Limb (tissue), 2 donors: ENCODE measurements at regions not wholly inside any gene's neighbourhood (a gene's known extent, or its start where the extent isn't known, plus 50 kb on each side); places are given as distances from the start of the nearest gene placed in this dataset.
"Not testable (repeated sequence)": the region's sequence is repeated elsewhere in the genome, so short reads cannot be mapped to it uniquely, and the experiment has no call there.

ENCODE experiments used
- DNase-seq, 2 donors: peaks; one replicate each; pipeline ENCODE4 v3.0.0-alpha.2; 2016; ENCODE audit errors: extremely low spot score in 2 of 2

- no peak for DNase-seq
These were observed 451.6 kb downstream of the TRHDE start for GRCh38 chr12:72723732-72724131.

- no peak for DNase-seq
These were observed 457.4 kb downstream of the TRHDE start for GRCh38 chr12:72729451-72730010.

GRCh38 chr12:72734581-72734980, 462.4 kb downstream of the TRHDE start:
- DNase-seq = no peak

DNA sequence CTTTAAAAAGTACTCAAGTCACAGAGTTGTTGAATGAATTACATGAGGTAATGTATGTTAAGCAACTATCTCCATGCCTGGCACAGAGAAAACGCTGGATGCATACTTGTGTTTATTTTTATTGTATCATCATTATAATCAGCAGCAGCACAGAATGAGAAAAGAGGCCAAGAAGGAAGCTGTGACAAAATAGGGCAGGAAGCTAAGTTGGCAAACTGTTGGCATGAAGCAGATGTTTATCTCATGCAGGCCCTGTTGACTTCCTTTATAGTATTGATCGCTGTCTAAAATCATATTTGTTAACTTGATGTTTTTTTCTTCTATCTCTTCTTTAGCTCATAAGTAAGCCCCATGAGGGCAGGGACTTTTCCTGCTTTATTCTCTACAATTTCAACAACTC, 466.6 kb downstream of the TRHDE start:
- DNase-seq = no peak

- no peak for DNase-seq
These were observed 467.9 kb downstream of the TRHDE start for GRCh38 chr12:72740064-72740463.

GRCh38 chr12:72742568-72742967, 470.4 kb downstream of the TRHDE start:
- no peak for DNase-seq

- DNase-seq = no peak
These were observed 473.9 kb downstream of the TRHDE start for GRCh38 chr12:72746048-72746447.

GRCh38 chr12:72747111-72747849, 475.1 kb downstream of the TRHDE start:
- no peak for DNase-seq

- no peak for DNase-seq
These were observed 476.8 kb downstream of the TRHDE start for GRCh38 chr12:72748971-72749370.

- DNase-seq = peak in 1 of 2 donors; percentile 63
These were observed 481.4 kb downstream of the TRHDE start for GRCh38 chr12:72753571-72753970.

DNA sequence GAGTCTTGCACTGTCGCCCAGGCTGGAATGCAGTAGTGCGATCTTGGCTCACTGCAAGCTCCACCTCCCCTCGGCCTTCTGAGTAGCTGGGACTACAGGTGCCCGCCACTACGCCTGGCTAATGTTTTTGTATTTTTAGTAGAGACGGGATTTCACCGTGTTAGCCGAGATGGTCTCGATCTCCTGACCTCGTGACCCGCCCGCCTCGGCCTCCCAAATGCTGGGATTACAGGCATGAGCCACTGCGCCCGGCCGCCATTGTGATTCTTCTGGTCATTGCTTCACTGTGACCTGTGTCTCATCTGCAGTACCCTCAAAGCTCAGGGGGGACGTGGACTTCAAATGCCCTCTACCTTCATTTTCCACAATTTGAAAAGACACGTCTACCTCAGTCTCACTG, 481.9 kb downstream of the TRHDE start:
- DNase-seq = not testable (repeated sequence)

DNA sequence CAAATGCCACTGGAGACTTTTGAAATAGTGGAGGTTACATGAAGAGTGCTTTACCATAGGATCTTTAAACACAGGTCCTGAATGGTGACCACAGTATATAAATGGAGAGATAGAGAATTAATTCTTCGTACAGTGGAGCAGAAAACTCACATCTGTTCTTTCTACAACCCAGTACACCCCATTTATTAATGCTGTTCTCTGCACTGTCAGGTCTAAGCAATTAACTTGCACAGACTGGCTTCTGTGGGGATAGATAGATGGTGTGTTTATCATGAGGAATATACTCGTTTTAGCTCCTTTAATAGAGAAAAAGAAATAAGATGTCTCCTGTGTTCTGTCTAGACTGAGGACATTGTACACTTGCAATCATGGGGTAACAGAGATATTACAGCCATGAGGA, 494.3 kb downstream of the TRHDE start:
- DNase-seq = no peak

- DNase-seq = no peak
These were observed 501.9 kb downstream of the TRHDE start for GRCh38 chr12:72774023-72774422.

- no peak for DNase-seq
These were observed 505.6 kb downstream of the TRHDE start for GRCh38 chr12:72777806-72778205.

DNA sequence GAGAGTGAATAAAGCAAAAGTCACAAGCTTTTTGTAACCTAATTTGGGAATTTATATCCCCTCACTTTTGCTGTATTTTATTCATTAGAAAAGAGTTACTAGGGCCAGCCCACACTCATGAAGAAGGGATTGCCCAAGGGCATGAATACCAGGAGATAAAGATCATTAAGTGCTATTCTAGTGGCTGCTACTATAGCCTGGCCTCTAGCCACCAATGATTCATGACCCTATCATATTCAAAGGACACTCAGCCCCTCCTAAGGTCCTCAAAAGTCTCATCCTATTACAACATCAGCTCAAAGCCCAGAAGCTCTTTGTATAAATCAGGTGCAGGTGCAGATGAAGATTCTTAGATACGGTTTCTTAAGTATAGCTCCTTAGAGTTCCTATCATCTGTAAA, 518.1 kb downstream of the TRHDE start:
- no peak for DNase-seq

GRCh38 chr12:72792889-72793288, 520.7 kb downstream of the TRHDE start:
- no peak for DNase-seq

DNA sequence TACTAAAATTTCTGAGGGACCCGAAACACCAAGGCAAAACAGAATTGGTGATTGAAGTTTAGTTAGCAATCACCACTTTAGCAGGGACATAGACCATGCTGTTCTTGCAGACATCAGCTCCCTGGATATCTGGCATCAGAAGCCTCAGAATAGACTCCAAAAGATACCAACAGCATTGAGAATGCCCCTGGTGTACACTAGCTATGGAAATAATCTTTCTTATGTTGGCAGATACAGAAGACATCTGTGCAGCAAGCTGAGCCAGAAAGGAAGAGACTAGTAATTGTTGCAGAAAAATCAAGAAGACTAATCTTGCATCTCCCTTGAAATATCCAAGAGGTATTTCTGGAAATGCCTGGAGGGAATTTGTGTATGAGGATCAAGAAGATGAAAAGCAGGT, 521.6 kb downstream of the TRHDE start:
- DNase-seq = no peak

- DNase-seq = no peak
These were observed 543.3 kb downstream of the TRHDE start for GRCh38 chr12:72815421-72815820.

DNA sequence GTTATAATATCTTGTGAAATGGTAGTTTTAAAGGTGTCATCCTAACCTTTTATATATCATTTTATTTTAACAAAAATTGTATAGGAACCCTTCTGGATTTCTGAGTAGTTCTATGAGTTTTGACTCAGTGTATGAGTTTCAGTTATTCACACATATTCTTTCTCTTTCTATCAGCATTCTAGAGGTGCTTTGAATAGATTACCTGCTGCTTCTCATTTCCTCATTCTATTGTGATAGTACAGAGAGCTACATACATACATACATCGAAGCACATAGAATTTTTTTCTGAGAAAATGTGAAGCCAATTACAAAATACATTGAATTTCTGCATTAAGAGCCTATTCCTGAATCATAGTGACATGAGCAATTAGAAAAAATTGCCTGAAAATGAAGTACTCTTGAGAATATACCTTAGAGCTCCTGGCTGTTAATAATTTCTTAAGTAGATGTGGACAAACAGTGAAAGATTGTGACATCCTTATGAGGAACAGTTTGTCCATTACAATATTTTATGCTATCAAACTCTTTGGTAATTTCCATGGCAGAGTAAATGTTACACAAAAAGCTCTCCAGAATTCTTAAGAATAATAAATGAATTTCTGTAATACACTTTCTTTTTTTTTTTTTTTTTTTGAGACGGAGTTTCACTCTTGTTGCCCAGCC, 556.6 kb downstream of the TRHDE start:
- DNase-seq = no peak

GRCh38 chr12:72829838-72830237, 557.7 kb downstream of the TRHDE start:
- DNase-seq = no peak

DNA sequence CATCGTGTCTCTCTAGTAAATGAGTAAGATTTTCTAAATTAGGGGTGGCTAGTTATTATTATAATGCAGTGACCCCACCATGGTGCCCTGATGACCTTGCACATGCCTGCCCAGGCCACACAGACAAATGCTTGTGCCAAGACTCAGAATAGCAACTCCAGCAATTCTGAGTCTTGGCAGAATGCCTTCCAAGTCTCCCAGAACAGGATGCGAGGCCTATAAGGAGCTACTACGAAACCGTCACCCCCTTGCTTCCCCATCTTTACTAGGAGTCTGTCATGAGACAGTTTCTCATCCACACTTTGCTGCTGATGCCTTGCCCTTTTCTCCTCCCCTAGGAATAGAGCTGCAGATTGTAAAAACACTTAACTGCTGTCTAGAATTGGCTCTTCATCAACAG, 559.9 kb downstream of the TRHDE start:
- DNase-seq = no peak

DNA sequence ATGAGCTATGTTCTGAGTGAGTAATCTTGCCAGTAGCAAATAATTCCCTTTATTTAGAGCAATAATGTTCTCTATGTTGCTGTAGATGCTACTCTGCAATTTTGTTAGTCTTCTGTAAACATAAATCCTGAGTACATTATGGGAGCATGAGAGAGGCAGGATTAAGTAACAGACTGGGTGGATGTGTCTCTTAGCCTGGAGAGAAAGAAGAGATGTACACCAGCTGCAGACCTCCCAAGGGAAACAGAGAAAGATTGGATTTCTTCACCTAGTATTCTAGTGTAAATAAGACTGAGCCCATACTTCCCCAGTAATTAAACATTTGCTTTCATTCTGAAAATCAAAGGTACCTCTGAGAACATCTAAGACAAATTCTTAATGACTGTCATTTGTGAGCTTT, 564.0 kb downstream of the TRHDE start:
- DNase-seq = no peak

DNA sequence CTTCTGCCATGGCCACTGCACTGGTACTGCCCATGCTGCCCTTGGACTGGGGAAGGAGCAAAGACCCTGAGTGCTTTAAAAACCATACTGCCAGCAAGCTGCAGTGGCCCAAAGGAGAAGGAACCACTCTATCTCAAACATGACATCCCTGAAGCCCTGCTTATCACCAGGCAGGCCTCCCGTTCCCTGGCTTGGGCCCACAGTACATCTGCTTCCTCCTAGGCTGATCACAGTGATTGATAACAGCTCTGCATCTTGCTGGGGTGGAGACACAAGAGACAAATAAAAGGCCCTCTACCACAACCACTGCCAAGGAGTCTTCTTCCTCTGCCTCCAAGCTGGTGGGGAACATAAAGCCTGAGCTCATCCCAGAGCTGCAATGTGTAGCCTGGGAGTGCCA, 567.5 kb downstream of the TRHDE start:
- no peak for DNase-seq
